ENCODE measurements at regions not wholly inside any gene's neighbourhood (a gene's known extent, or its start where the extent isn't known, plus 50 kb on each side); places are given as distances from the start of the nearest gene placed in this dataset.

DNA sequence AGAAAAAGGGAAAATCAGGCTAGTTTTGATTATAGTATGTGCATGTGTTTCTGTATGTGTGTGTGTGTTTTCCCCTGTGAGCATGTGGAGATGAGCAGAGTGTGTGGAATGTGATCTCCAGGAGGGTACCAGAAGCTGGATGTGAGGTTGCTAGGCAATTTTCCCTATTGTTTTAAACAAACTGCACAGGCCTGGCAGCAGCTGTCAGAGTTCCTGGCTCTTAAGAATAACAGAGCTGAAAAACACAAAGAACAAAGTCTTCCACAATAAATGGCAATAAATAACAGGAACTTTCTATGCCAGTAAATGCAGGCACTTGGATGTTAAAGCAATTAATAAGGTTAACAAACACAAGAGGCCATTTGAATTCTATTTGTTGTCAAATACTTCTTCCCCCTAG, 344.6 kb upstream of the CTSO start:
- H3K27me3 ChIP-seq (ENCODE audit: control insufficient read depth, insufficient read depth, low read length, poor library complexity, severe bottlenecking), result no peaks in the 10 kb centered on the region
- Mint-ChIP-seq H3K4me3 (no peak overlapping the region), H3K36me3 (ENCODE audit: low read depth) (no peaks in the 10 kb centered on the region), H3K27me3 (ENCODE audit: insufficient read depth) (no peaks in the 10 kb centered on the region), H3K9me3 (no peaks in the 10 kb centered on the region), H3K27ac (no peak overlapping the region), H3K4me1 (peaks cover 12% of the 10 kb centered on the region)
- TF ChIP-seq, protein P1, sequence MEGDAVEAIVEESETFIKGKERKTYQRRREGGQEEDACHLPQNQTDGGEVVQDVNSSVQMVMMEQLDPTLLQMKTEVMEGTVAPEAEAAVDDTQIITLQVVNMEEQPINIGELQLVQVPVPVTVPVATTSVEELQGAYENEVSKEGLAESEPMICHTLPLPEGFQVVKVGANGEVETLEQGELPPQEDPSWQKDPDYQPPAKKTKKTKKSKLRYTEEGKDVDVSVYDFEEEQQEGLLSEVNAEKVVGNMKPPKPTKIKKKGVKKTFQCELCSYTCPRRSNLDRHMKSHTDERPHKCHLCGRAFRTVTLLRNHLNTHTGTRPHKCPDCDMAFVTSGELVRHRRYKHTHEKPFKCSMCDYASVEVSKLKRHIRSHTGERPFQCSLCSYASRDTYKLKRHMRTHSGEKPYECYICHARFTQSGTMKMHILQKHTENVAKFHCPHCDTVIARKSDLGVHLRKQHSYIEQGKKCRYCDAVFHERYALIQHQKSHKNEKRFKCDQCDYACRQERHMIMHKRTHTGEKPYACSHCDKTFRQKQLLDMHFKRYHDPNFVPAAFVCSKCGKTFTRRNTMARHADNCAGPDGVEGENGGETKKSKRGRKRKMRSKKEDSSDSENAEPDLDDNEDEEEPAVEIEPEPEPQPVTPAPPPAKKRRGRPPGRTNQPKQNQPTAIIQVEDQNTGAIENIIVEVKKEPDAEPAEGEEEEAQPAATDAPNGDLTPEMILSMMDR (conservative IDR thresholded peaks at IDR 0.05), result no peak
- no peaks in the 10 kb centered on the region for H3K4me1 ChIP-seq (ENCODE audit: control insufficient read depth, insufficient read depth, low read length)
- no peaks in the 10 kb centered on the region for H3K9me3 ChIP-seq (ENCODE audit: control insufficient read depth, low read length)
- no peak for DNase-seq
- H3K36me3 ChIP-seq (ENCODE audit: control insufficient read depth, insufficient read depth, low read length), result no peaks in the 10 kb centered on the region
- H3K27ac ChIP-seq (ENCODE audit: low read depth, low read length), result peak overlapping the region; percentile 82
- no peak overlapping the region for H3K4me3 ChIP-seq (ENCODE audit: low read length)
- no peak overlapping the region for H3K9ac ChIP-seq (ENCODE audit: extremely low read depth, low read length, poor library complexity, severe bottlenecking)

DNA sequence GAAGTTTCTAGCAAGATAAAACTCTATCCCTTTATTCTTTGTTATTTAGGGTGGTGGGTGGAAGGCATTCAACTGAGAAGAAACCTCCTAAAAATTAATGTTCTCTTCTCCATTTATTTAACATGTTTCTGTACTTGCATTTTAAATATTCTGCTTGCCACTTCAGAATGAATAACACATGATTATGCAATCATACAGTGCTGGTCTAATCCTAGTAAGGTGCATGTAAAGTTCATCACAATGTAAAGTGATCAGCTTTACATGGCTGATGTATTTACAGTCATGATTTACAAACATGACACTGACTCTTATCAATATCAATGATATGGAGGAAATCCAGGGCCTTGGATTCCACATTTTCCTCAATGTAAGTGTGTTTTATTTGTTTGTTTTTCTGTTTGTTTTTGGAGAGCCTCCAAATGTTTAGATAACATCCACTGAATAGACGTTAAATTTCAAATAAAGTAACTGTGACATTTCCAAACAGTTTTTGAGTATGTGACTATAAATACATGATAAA, 342.1 kb upstream of the CTSO start:
- Mint-ChIP-seq H3K4me3 (no peak overlapping the region), H3K4me1 (peaks cover 12% of the 10 kb centered on the region), H3K9me3 (no peaks in the 10 kb centered on the region), H3K27me3 (ENCODE audit: insufficient read depth) (no peaks in the 10 kb centered on the region), H3K27ac (no peak overlapping the region), H3K36me3 (ENCODE audit: low read depth) (no peaks in the 10 kb centered on the region)
- Histone ChIP-seq H3K9me3 (ENCODE audit: control insufficient read depth, low read length) (no peaks in the 10 kb centered on the region), H3K36me3 (ENCODE audit: control insufficient read depth, insufficient read depth, low read length) (no peaks in the 10 kb centered on the region), H3K4me1 (ENCODE audit: control insufficient read depth, insufficient read depth, low read length) (no peaks in the 10 kb centered on the region), H3K27me3 (ENCODE audit: control insufficient read depth, insufficient read depth, low read length, poor library complexity, severe bottlenecking) (no peaks in the 10 kb centered on the region), H3K9ac (ENCODE audit: extremely low read depth, low read length, poor library complexity, severe bottlenecking) (no peak overlapping the region), H3K4me3 (ENCODE audit: low read length) (no peak overlapping the region), H3K27ac (ENCODE audit: low read depth, low read length) (no peak overlapping the region)
- DNase-seq, result no peak
- 100% methylated on average over 1 of the region's 1 CpG; no CpG with 5 or more reads in 1 of the 2 experiments for WGBS, 2 experiments (ENCODE audit: insufficient coverage in 1 of 2, insufficient read length in 1 of 2)
- TF ChIP-seq, protein P1 (conservative IDR thresholded peaks at IDR 0.05), result no peak

DNA sequence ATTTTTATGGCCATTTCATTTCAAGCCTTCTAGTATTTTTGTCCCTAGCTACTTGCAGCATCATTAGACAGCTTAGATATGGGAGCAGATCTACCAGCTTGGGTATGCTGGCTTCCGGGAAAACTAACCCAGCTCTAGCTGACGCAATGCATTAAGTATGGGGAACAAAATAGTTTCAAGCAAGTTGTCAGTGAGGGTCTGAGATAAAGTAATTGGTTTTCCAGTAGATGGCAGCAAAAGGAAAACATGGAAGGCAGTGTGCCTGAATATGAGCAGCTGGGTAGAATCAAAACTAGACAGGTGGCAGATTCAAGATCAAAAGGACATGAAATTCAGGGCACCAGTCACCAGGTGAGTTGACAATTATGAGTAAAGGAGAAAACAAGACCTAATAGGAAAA, 340.9 kb upstream of the CTSO start:
- H3K36me3 ChIP-seq (ENCODE audit: control insufficient read depth, insufficient read depth, low read length), result no peaks in the 10 kb centered on the region
- H3K27ac ChIP-seq (ENCODE audit: low read depth, low read length), result no peak overlapping the region
- peaks cover 12% of the 10 kb centered on the region for H3K4me1 Mint-ChIP-seq
- H3K4me3 ChIP-seq (ENCODE audit: low read length), result no peak overlapping the region
- no peak overlapping the region for H3K4me3 Mint-ChIP-seq
- H3K9me3 ChIP-seq (ENCODE audit: control insufficient read depth, low read length), result no peaks in the 10 kb centered on the region
- WGBS, 2 experiments (ENCODE audit: insufficient coverage in 1 of 2, insufficient read length in 1 of 2), result 57 to 62% methylated on average over 1 to 2 of the region's 2 CpGs
- TF ChIP-seq, protein P1 (conservative IDR thresholded peaks at IDR 0.05), result peak; percentile 68
- H3K27me3 ChIP-seq (ENCODE audit: control insufficient read depth, insufficient read depth, low read length, poor library complexity, severe bottlenecking), result no peaks in the 10 kb centered on the region
- H3K36me3 Mint-ChIP-seq (ENCODE audit: low read depth), result no peaks in the 10 kb centered on the region
- no peak overlapping the region for H3K9ac ChIP-seq (ENCODE audit: extremely low read depth, low read length, poor library complexity, severe bottlenecking)
- peak; percentile 53 for DNase-seq
- H3K27me3 Mint-ChIP-seq (ENCODE audit: insufficient read depth), result no peaks in the 10 kb centered on the region
- no peaks in the 10 kb centered on the region for H3K4me1 ChIP-seq (ENCODE audit: control insufficient read depth, insufficient read depth, low read length)
- H3K9me3 Mint-ChIP-seq, result peaks cover 4% of the 10 kb centered on the region
- peak overlapping the region; percentile 3 for H3K27ac Mint-ChIP-seq
